WTC11 (cell line): ENCODE measurements at regions not wholly inside any gene's neighbourhood (a gene's known extent, or its start where the extent isn't known, plus 50 kb on each side); places are given as distances from the start of the nearest gene placed in this dataset.

Experiments used
- ATAC-seq: fragments of 200-7000 bp; cut with Tn5 transposase; 2 replicates; pipeline ENCODE4 v1.10.0; 2021; ENCODE audit warnings: mild to moderate bottlenecking, moderate library complexity
- CTCF ChIA-PET: fragments of 300-600 bp; sonication (Branson Sonifier 250); formaldehyde crosslinking; loops from one replicate; lab custom pipeline; 2021; ENCODE audit warnings: antibody characterized with exemption; lab: Charles Lee
- POLR2A ChIA-PET: fragments of 350-600 bp; sonication (Branson Sonifier 250); formaldehyde crosslinking; loops from one replicate; lab custom pipeline; 2021; ENCODE audit warnings: antibody characterized with exemption; lab: Charles Lee
- DNase-seq: peaks from one replicate; pipeline ENCODE4 v3.0.0; 2021; ENCODE audit warnings: low spot score
- H3K27ac Mint-ChIP-seq: 2 replicates; pipeline ENCODE4 v1.8.0; 2021; ENCODE audit warnings: mixed read lengths
- H3K27me3 Mint-ChIP-seq: 2 replicates; pipeline ENCODE4 v1.8.0; 2021; ENCODE audit warnings: low read depth, mild to moderate bottlenecking, moderate library complexity, mixed read lengths
- H3K36me3 Mint-ChIP-seq: 2 replicates; pipeline ENCODE4 v1.8.0; 2021; ENCODE audit warnings: mixed read lengths
- H3K4me1 Mint-ChIP-seq: 2 replicates; pipeline ENCODE4 v1.8.0; 2022; ENCODE audit warnings: mixed read lengths
- H3K4me3 Mint-ChIP-seq: 2 replicates; pipeline ENCODE4 v1.8.0; 2021; ENCODE audit warnings: mild to moderate bottlenecking, moderate library complexity, mixed read lengths
- H3K9me3 Mint-ChIP-seq: 2 replicates; pipeline ENCODE4 v1.8.0; 2021; ENCODE audit warnings: mixed read lengths
- ARID4B ChIP-seq: sonication (generic); formaldehyde crosslinking; IDR thresholded peaks from 2 replicates; pipeline ENCODE4 v1.8.0; 2023; ENCODE audit warnings: missing genetic modification reagents, mild to moderate bottlenecking, borderline replicate concordance
- ATF1 ChIP-seq: sonication (generic); formaldehyde crosslinking; IDR thresholded peaks from 2 replicates; pipeline ENCODE4 v1.8.1; 2023; ENCODE audit warnings: mild to moderate bottlenecking, moderate library complexity, missing genetic modification reagents
- ATF2 ChIP-seq: sonication (generic); formaldehyde crosslinking; IDR thresholded peaks from 2 replicates; pipeline ENCODE4 v1.8.1; 2022; ENCODE audit warnings: low read depth, missing genetic modification reagents, borderline replicate concordance
- ATF3 ChIP-seq: sonication (generic); formaldehyde crosslinking; conservative IDR thresholded peaks from 2 replicates; pipeline ENCODE4 v1.8.1; 2022; ENCODE audit warnings: mild to moderate bottlenecking, missing genetic modification reagents
- CREM ChIP-seq: sonication (generic); formaldehyde crosslinking; IDR thresholded peaks from 2 replicates; pipeline ENCODE4 v1.8.1; 2022; ENCODE audit warnings: mild to moderate bottlenecking, missing genetic modification reagents, moderate library complexity
- EMX1 ChIP-seq: fragments of 250-450 bp; sonication (Bioruptor Pico); IDR thresholded peaks from 2 replicates; pipeline ENCODE4 v1.8.0; 2021; ENCODE audit warnings: mild to moderate bottlenecking
- FOXK1 ChIP-seq: sonication (generic); formaldehyde crosslinking; IDR thresholded peaks from 2 replicates; pipeline ENCODE4 v1.8.0; 2022; ENCODE audit warnings: mild to moderate bottlenecking, moderate library complexity, missing genetic modification reagents
- MXD4 ChIP-seq: fragments of 250-450 bp; sonication (Bioruptor Pico); IDR thresholded peaks from 2 replicates; pipeline ENCODE4 v1.8.0; 2021; ENCODE audit warnings: mild to moderate bottlenecking, moderate library complexity, borderline replicate concordance
- NFATC4 ChIP-seq: fragments of 250-450 bp; sonication (Bioruptor Pico); IDR thresholded peaks from 2 replicates; pipeline ENCODE4 v1.9.0; 2021; ENCODE audit warnings: mild to moderate bottlenecking
- NFE2L1 ChIP-seq: sonication (generic); formaldehyde crosslinking; IDR thresholded peaks from 2 replicates; pipeline ENCODE4 v1.8.1; 2023; ENCODE audit warnings: missing genetic modification reagents
- NR1H2 ChIP-seq: sonication (generic); formaldehyde crosslinking; IDR thresholded peaks from 2 replicates; pipeline ENCODE4 v1.9.0; 2021; ENCODE audit warnings: mild to moderate bottlenecking, moderate library complexity, missing genetic modification reagents
- TP53 ChIP-seq: sonication (generic); formaldehyde crosslinking; IDR thresholded peaks from 2 replicates; pipeline ENCODE4 v1.8.1; 2023; ENCODE audit warnings: mild to moderate bottlenecking, missing genetic modification reagents
- USF1 ChIP-seq: sonication (generic); formaldehyde crosslinking; IDR thresholded peaks from 2 replicates; pipeline ENCODE4 v1.8.0; 2022; ENCODE audit warnings: mild to moderate bottlenecking, missing genetic modification reagents
- ZNF138 ChIP-seq: sonication (generic); formaldehyde crosslinking; conservative IDR thresholded peaks from 2 replicates; pipeline ENCODE4 v1.8.1; 2022; ENCODE audit warnings: mild to moderate bottlenecking, moderate library complexity, missing genetic modification reagents
- ZNF232 ChIP-seq: sonication (generic); formaldehyde crosslinking; IDR thresholded peaks from 2 replicates; pipeline ENCODE4 v1.8.0; 2022; ENCODE audit warnings: mild to moderate bottlenecking, missing genetic modification reagents
- ZNF416 ChIP-seq: fragments of 250-450 bp; sonication (Bioruptor Pico); IDR thresholded peaks from 2 replicates; pipeline ENCODE4 v1.9.0; 2021; ENCODE audit warnings: mild to moderate bottlenecking, inconsistent platforms
- ZNF423 ChIP-seq: fragments of 250-450 bp; sonication (Bioruptor Pico); IDR thresholded peaks from 2 replicates; pipeline ENCODE4 v2.1.2; 2022; ENCODE audit warnings: mild to moderate bottlenecking, moderate library complexity
- ZNF671 ChIP-seq: fragments of 250-450 bp; sonication (Bioruptor Pico); IDR thresholded peaks from 2 replicates; pipeline ENCODE4 v1.8.0; 2021; ENCODE audit warnings: mild to moderate bottlenecking

- ATAC-seq (no peak), DNase-seq (no peak)
- Mint-ChIP-seq H3K36me3 (no peaks in the 10 kb centered on the region), H3K4me1 (no peaks in the 10 kb centered on the region), H3K27ac (no peak overlapping the region), H3K9me3 (no peaks in the 10 kb centered on the region), H3K27me3 (no peaks in the 10 kb centered on the region), H3K4me3 (no peak overlapping the region)
- CTCF ChIA-PET: interaction anchor here (1.0 to 1.5 kb wide), 2 partner anchors 35 to 141 kb away, joined by 3 read pairs; no protein-coding TSS in a partner anchor
- POLR2A ChIA-PET: no interaction called here
- no peak for TF ChIP-seq ZNF138 (CRISPR knock-in tag)
- no peak for TF ChIP-seq ZNF232 (CRISPR knock-in tag)
- TF ChIP-seq ZNF671 (CRISPR knock-in tag): no peak
- no peak for TF ChIP-seq ZNF416 (CRISPR knock-in tag)
- TF ChIP-seq FOXK1 (CRISPR knock-in tag): no peak
- TF ChIP-seq ATF2 (CRISPR knock-in tag): no peak
- TF ChIP-seq ARID4B (CRISPR knock-in tag): no peak
- TF ChIP-seq NR1H2: no peak
- no peak for TF ChIP-seq TP53 (CRISPR knock-in tag)
- TF ChIP-seq USF1 (CRISPR knock-in tag): no peak
- TF ChIP-seq ZNF423 (CRISPR knock-in tag): no peak
- TF ChIP-seq ATF3: no peak
- no peak for TF ChIP-seq MXD4 (CRISPR knock-in tag)
- no peak for TF ChIP-seq CREM (CRISPR knock-in tag)
- TF ChIP-seq EMX1 (CRISPR knock-in tag): no peak
Measured at GRCh38 chr9:85108229-85108628, 438.7 kb downstream of the NTRK2 start.

- Mint-ChIP-seq H3K4me1 (peaks cover 7% of the 10 kb centered on the region), H3K36me3 (no peaks in the 10 kb centered on the region), H3K27ac (no peak overlapping the region), H3K4me3 (no peak overlapping the region), H3K9me3 (peaks cover 3% of the 10 kb centered on the region), H3K27me3 (no peaks in the 10 kb centered on the region; the same call in 1 of the 2 replicates)
- POLR2A ChIA-PET: no interaction called here
- ATAC-seq: no peak
- CTCF ChIA-PET: no interaction called here
- TF ChIP-seq NFATC4 (CRISPR knock-in tag) (no peak), NFE2L1 (CRISPR knock-in tag) (no peak), ATF1 (CRISPR knock-in tag) (no peak)
- TF ChIP-seq, all 79 proteins: peak for 0
- DNase-seq: no peak
Measured at GRCh38 chr9:85089188-85089969, 419.9 kb downstream of the NTRK2 start.
